Activated CD8-positive, alpha-beta T cell treated with anti-CD3 and anti-CD28 coated beads for 36 hours (primary cell): ENCODE measurements at regions not wholly inside any gene's neighbourhood (a gene's known extent, or its start where the extent isn't known, plus 50 kb on each side); places are given as distances from the start of the nearest gene placed in this dataset.

Source experiments
- ATAC-seq: fragments of 200-7000 bp; cut with Tn5 transposase; one replicate; pipeline ENCODE4 v1.10.0; 2021; ENCODE audit warnings: mild to moderate bottlenecking, moderate library complexity
- CTCF ChIA-PET: fragments of 350-600 bp; sonication (Branson Sonifier 250); formaldehyde crosslinking; loops from one replicate; lab custom pipeline; 2021; ENCODE audit warnings: antibody characterized with exemption; lab: Charles Lee
- POLR2A ChIA-PET: fragments of 350-600 bp; sonication (Branson Sonifier 250); formaldehyde crosslinking; loops from one replicate; lab custom pipeline; 2021; ENCODE audit warnings: antibody characterized with exemption; lab: Charles Lee
- DNase-seq: peaks from one replicate; pipeline ENCODE4 v3.0.0-alpha.2; 2020
- H3K27ac Mint-ChIP-seq: one replicate; pipeline ENCODE4 v1.8.0; 2021; ENCODE audit warnings: mild to moderate bottlenecking, mixed read lengths
- H3K27me3 Mint-ChIP-seq: one replicate; pipeline ENCODE4 v1.8.0; 2021; ENCODE audit warnings: mixed read lengths
- H3K36me3 Mint-ChIP-seq: one replicate; pipeline ENCODE4 v1.8.0; 2021; ENCODE audit warnings: low read depth, mixed read lengths
- H3K4me1 Mint-ChIP-seq: one replicate; pipeline ENCODE4 v1.8.0; 2021; ENCODE audit warnings: low read depth, mixed read lengths
- H3K4me3 Mint-ChIP-seq: one replicate; pipeline ENCODE4 v1.8.0; 2021; ENCODE audit warnings: mild to moderate bottlenecking, moderate library complexity, mixed read lengths
- H3K9me3 Mint-ChIP-seq: one replicate; pipeline ENCODE4 v1.8.0; 2021; ENCODE audit warnings: mixed read lengths
- CTCF ChIP-seq: fragments of 200-600 bp; IDR thresholded peaks from one replicate; pipeline ENCODE4 v1.8.0; 2022; ENCODE audit warnings: antibody characterized with exemption, mild to moderate bottlenecking
- intact Hi-C: fragments of 100-400 bp; cut with micrococcal nuclease; formaldehyde crosslinking; loops from one replicate; pipeline ENCODE4 v1.10.0; 2022

GRCh38 chr3:182399978-182400737 is 393.1 kb upstream of the ATP11B start:
- TF ChIP-seq CTCF = no peak
- no peaks in the 10 kb centered on the region for H3K27me3 Mint-ChIP-seq
- POLR2A ChIA-PET = no interaction called here
- no peaks in the 10 kb centered on the region for H3K9me3 Mint-ChIP-seq
- no peak overlapping the region for H3K4me3 Mint-ChIP-seq
- no peak overlapping the region for H3K27ac Mint-ChIP-seq
- H3K4me1 Mint-ChIP-seq = no peaks in the 10 kb centered on the region
- no peaks in the 10 kb centered on the region for H3K36me3 Mint-ChIP-seq
- intact Hi-C loops = no loop called here
- ATAC-seq (no peak), DNase-seq (no peak)
- CTCF ChIA-PET = no interaction called here

GRCh38 chr3:182400838-182401237 is 392.5 kb upstream of the ATP11B start:
- Mint-ChIP-seq H3K27ac (no peak overlapping the region), H3K4me1 (no peaks in the 10 kb centered on the region), H3K27me3 (no peaks in the 10 kb centered on the region), H3K4me3 (no peak overlapping the region), H3K9me3 (no peaks in the 10 kb centered on the region), H3K36me3 (no peaks in the 10 kb centered on the region)
- no peak for DNase-seq
- TF ChIP-seq CTCF = no peak
- no peak for ATAC-seq
- intact Hi-C loops = no loop called here
- POLR2A ChIA-PET = no interaction called here
- CTCF ChIA-PET = no interaction called here

- intact Hi-C loops = no loop called here
- Mint-ChIP-seq H3K4me1 (no peaks in the 10 kb centered on the region), H3K9me3 (no peaks in the 10 kb centered on the region), H3K27me3 (no peaks in the 10 kb centered on the region), H3K27ac (no peak overlapping the region), H3K4me3 (no peak overlapping the region), H3K36me3 (no peaks in the 10 kb centered on the region)
- no peak for ATAC-seq
- TF ChIP-seq CTCF = no peak
- POLR2A ChIA-PET = no interaction called here
- no peak for DNase-seq
- CTCF ChIA-PET = no interaction called here
Measured at GRCh38 chr3:182404031-182404430, 389.3 kb upstream of the ATP11B start.

GRCh38 chr3:182405759-182406158 is 387.5 kb upstream of the ATP11B start:
- DNase-seq (no peak), ATAC-seq (no peak)
- no peaks in the 10 kb centered on the region for H3K9me3 Mint-ChIP-seq
- intact Hi-C loops = no loop called here
- H3K27me3 Mint-ChIP-seq = no peaks in the 10 kb centered on the region
- CTCF ChIA-PET = no interaction called here
- no peaks in the 10 kb centered on the region for H3K36me3 Mint-ChIP-seq
- no peak for TF ChIP-seq CTCF
- H3K4me3 Mint-ChIP-seq = no peak overlapping the region
- H3K27ac Mint-ChIP-seq = no peak overlapping the region
- POLR2A ChIA-PET = no interaction called here
- no peaks in the 10 kb centered on the region for H3K4me1 Mint-ChIP-seq

- CTCF ChIA-PET = no interaction called here
Measured at GRCh38 chr3:182406786-182407185, 386.5 kb upstream of the ATP11B start.

More at GRCh38 chr3:182406786-182407185, 386.5 kb upstream of the ATP11B start:
- no peak for ATAC-seq
- H3K27me3 Mint-ChIP-seq = no peaks in the 10 kb centered on the region
- no peaks in the 10 kb centered on the region for H3K36me3 Mint-ChIP-seq
- H3K9me3 Mint-ChIP-seq = no peaks in the 10 kb centered on the region
- H3K4me3 Mint-ChIP-seq = no peak overlapping the region
- H3K4me1 Mint-ChIP-seq = no peaks in the 10 kb centered on the region
- no peak overlapping the region for H3K27ac Mint-ChIP-seq
- DNase-seq = no peak
- no peak for TF ChIP-seq CTCF
- intact Hi-C loops = no loop called here
- POLR2A ChIA-PET = no interaction called here
